ENCODE measurements at regions not wholly inside any gene's neighbourhood (a gene's known extent, or its start where the extent isn't known, plus 50 kb on each side); places are given as distances from the start of the nearest gene placed in this dataset.

GRCh38 chr16:10335681-10336080 is 50.2 kb upstream of the ATF7IP2 start:
- no peak for TF ChIP-seq CTCF (conservative IDR thresholded peaks at IDR 0.05; ENCODE audit: low read length)
- TF ChIP-seq EZH2phosphoT487 (IDR thresholded peaks at IDR 0.05; ENCODE audit: borderline replicate concordance, low read depth, low read length), result no peak

Measured in OCI-LY7 (cell line).